ENCODE measurements at regions not wholly inside any gene's neighbourhood (a gene's known extent, or its start where the extent isn't known, plus 50 kb on each side); places are given as distances from the start of the nearest gene placed in this dataset.

DNA sequence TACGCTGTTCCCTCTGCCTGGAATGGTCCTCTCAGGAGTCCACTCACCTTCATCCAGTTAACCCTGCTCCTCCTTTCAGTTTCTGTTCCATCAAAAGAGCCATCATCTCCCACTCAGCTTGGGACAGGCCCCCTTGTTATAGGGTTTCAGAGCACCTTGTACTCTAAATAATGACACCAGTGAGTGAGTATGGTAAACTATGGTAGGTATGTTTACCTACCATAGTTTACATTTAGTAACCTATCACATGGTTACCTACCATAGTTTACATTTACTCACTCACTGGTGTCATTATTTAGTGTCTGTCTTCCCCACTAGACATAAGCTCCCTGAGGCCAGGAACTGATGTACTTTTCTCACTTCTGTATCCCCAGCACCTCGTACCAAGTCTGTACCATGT lies 130.2 kb upstream of the SESN3 start:
- Mint-ChIP-seq H3K27me3 (peaks cover 3% of the 10 kb centered on the region), H3K27ac (no peak overlapping the region), H3K4me1 (no peaks in the 10 kb centered on the region), H3K4me3 (no peak overlapping the region), H3K36me3 (no peaks in the 10 kb centered on the region), H3K9me3 (ENCODE audit: low read depth) (no peaks in the 10 kb centered on the region)
- ATAC-seq: no peak
- CTCF ChIA-PET: interaction anchor here (0.8 kb wide), 1 partner anchor 345 kb away, joined by 3 read pairs; no protein-coding TSS in a partner anchor
- DNase-seq: no peak

DNA sequence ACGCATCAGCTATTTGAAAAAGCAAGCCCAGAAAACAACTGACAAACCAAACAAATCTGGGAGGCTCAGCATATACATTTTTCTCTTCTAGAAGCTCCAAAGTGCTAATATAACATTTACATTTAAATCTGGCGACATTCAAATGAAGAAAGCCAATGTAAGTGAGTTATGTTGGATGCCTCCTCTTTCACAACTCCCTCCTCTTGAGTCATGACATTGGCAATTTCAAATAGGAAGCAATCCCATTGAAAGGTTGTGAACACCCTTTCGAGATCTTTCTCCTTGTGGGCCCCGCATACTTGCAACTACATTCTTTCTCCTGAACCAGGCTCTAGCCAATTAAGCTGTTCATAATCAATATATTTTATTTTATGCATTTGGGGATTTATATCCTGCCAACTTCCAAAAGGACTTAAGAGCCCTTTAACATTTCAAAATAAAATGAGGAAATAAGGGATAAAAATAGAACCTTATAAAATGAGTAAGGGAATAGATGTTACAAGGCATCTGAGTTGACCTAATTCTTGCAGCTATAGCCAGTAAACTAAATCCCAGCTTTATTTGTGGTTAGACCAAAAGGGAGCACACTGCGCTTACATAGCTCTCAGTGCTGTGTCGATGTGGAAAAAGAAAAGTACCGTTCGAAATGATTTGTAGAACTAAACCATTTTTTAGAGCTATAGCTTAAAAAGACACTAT lies 129.5 kb upstream of the SESN3 start:
- DNase-seq: no peak
- no peak overlapping the region for H3K27ac Mint-ChIP-seq
- ATAC-seq: no peak
- no peak overlapping the region for H3K4me3 Mint-ChIP-seq
- H3K27me3 Mint-ChIP-seq: peaks cover 3% of the 10 kb centered on the region
- no peaks in the 10 kb centered on the region for H3K36me3 Mint-ChIP-seq
- H3K9me3 Mint-ChIP-seq (ENCODE audit: low read depth): no peaks in the 10 kb centered on the region
- CTCF ChIA-PET: interaction anchor here (1.2 kb wide), 1 partner anchor 206 kb away, joined by 3 read pairs; no protein-coding TSS in a partner anchor
- H3K4me1 Mint-ChIP-seq: no peaks in the 10 kb centered on the region

DNA sequence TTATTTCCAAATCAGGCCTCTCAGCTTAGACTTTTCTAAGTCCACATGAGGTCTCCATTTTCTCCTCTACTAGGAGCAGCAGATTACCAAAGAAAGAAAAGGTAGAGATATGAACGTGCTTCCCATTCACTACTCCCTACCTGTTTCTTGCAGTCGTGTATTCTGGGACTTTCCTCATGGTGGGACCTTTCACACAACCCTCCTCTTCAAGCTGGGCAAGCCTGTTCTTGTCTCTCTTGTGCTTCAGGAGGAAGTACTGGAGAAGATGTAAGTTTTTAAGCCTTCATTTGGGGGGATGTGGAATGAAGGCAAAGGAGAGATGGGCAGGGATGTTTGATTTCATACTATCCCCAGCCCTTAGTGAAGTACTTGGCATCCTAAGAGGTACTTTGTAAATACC lies 128.8 kb upstream of the SESN3 start:
- no peaks in the 10 kb centered on the region for H3K36me3 Mint-ChIP-seq
- H3K4me3 Mint-ChIP-seq: no peak overlapping the region
- H3K27ac Mint-ChIP-seq: no peak overlapping the region
- DNase-seq (no peak), ATAC-seq (no peak)
- CTCF ChIA-PET: interaction anchor here (1.2 kb wide), 1 partner anchor 205 kb away, joined by 3 read pairs; no protein-coding TSS in a partner anchor
- no peaks in the 10 kb centered on the region for H3K4me1 Mint-ChIP-seq
- H3K9me3 Mint-ChIP-seq (ENCODE audit: low read depth): no peaks in the 10 kb centered on the region
- peaks cover 5% of the 10 kb centered on the region for H3K27me3 Mint-ChIP-seq

DNA sequence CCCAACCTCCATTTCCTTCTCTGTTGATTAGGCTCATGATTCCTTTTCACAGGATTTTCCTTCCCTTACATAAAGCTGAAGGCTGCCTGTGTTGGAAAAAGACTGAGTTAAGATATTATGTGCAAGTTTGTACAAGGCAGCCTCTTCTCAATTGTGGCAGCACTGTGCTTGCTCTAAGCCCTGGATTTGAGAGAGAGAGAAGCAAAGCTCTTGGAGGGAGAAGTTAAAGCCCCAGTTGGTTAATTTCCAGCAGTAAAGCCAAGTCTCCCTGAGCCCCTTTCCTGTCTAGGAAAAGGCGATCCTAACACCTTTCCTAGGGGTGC lies 128.3 kb upstream of the SESN3 start:
- CTCF ChIA-PET: interaction anchor here (1.2 kb wide), 1 partner anchor 205 kb away, joined by 3 read pairs; no protein-coding TSS in a partner anchor

DNA sequence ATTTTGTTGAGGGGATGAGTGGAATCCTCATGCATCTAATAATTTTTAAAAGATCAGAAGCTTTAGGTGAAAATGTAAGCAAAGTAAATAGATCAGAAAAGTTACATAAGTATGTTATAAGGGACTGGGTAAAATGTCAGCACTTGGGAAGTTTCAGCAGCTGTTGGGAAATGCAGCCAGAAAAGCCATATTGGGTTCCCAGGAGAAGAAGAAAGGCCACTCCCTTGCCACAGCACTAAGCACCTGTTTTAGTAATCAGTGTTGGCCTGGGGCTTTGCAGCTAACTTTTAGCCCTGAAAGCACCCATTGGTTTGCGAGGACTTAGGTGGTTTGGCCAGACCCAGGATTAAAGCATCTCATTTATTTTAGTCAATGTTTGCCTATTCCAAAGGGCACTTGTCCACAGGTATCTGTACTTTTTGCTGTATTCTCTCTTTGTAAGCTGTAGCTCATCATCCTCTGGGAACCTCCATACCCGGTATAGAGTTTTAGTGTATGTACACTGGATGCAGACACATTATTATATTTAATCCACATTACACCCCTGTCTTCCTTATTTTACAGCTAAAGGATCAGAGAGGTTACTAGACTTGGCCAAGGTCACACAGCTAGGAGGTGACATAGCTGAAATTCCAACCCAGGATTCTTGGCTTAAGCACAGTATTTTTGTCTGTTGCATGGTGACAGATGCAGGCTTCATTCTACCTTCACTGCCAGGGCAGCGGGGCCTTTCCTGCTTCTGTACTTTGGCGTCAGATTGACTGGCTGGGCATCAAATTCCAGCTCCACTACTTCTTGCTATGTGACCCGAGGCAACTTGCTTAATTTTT lies 127.7 kb upstream of the SESN3 start:
- Mint-ChIP-seq H3K27me3 (peaks cover 5% of the 10 kb centered on the region), H3K4me1 (no peaks in the 10 kb centered on the region), H3K36me3 (no peaks in the 10 kb centered on the region), H3K9me3 (ENCODE audit: low read depth) (no peaks in the 10 kb centered on the region), H3K27ac (no peak overlapping the region), H3K4me3 (no peak overlapping the region)
- ATAC-seq (no peak), DNase-seq (no peak)
- CTCF ChIA-PET: interaction anchor here (1.2 kb wide), 1 partner anchor 204 kb away, joined by 3 read pairs; no protein-coding TSS in a partner anchor

More for the DNA sequence above, 128.3 kb upstream of the SESN3 start:
- Mint-ChIP-seq H3K9me3 (ENCODE audit: low read depth) (no peaks in the 10 kb centered on the region), H3K4me1 (no peaks in the 10 kb centered on the region), H3K27ac (no peak overlapping the region), H3K36me3 (no peaks in the 10 kb centered on the region), H3K27me3 (peaks cover 5% of the 10 kb centered on the region), H3K4me3 (no peak overlapping the region)
- no peak for ATAC-seq
- no peak for DNase-seq

DNA sequence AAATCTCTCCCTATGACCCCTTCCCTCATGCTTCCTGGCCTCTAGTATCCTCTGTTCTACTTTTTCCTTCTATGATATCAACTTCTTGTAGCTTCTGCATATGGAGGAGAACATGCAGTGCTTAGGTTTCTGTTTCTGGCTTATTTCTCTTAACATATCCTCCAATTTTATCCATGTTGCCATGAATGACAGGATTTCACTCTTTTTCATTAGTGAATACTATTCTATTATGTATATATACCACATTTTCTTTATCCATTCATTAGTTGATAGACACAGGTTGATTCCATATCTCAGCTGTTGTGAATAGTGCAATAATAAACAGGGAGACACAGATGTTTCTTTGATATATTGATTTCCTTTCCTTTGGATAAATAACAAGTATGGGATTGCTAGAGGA lies 123.3 kb upstream of the SESN3 start:
- Mint-ChIP-seq H3K36me3 (peaks cover 2% of the 10 kb centered on the region), H3K4me3 (no peak overlapping the region), H3K27me3 (peaks cover 5% of the 10 kb centered on the region), H3K27ac (no peak overlapping the region), H3K4me1 (no peaks in the 10 kb centered on the region), H3K9me3 (ENCODE audit: low read depth) (peaks cover 2% of the 10 kb centered on the region)
- ATAC-seq (no peak), DNase-seq (no peak)
- CTCF ChIA-PET: no interaction called here

DNA sequence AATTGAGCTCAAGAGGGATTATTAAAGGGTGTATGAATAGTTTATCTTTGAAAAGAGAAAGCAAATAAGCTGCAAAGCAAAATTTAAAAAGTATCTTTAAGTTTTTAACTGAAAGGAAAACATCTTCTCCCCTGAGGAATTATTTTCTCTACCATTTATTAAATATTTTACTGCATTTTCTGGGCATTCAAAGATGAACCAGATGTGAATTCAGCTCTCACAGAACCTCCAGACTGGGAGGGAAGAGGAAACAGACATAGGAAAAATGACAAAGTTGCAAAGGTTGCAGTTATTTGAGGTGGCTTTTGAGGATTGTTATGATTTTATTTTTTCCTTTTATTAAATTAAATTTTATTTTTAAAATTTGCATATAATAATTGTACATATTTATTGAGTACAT lies 122.7 kb upstream of the SESN3 start:
- H3K36me3 Mint-ChIP-seq: peaks cover 2% of the 10 kb centered on the region
- H3K27me3 Mint-ChIP-seq: peaks cover 5% of the 10 kb centered on the region
- peaks cover 4% of the 10 kb centered on the region for H3K9me3 Mint-ChIP-seq (ENCODE audit: low read depth)
- H3K4me1 Mint-ChIP-seq: no peaks in the 10 kb centered on the region
- ATAC-seq (no peak), DNase-seq (no peak)
- H3K4me3 Mint-ChIP-seq: no peak overlapping the region
- no peak overlapping the region for H3K27ac Mint-ChIP-seq
- CTCF ChIA-PET: interaction anchor here (0.8 kb wide), 1 partner anchor 352 kb away, joined by 4 read pairs; no protein-coding TSS in a partner anchor

DNA sequence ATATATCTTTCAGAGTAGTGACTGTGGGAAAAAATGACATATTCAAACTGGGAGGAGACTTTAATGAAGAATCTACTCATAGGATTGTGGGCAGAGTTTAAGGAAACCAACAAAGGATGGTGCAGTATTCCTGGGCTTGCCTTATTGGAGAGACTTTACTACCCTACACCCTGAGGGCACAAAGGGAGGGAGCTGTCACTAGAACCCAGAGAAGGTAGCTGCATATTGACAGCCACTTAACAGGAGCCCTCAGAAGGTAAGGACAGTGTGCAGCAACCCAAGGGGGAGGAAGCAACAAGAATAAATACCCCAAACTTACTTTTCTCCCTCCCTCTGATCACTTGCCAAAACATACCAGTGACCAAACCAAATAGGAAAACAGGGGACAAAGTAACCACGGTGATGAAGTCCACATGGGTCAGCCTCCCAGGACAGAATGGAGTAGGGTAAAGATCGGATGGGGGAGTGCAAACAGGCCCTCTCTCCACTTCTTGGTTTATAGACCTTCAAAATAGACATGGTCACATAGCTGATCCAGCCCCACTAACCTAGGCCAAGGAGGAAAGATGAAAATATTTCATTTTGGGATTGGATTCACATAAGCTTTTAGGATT lies 121.8 kb upstream of the SESN3 start:
- CTCF ChIA-PET: interaction anchor here (0.8 kb wide), 1 partner anchor 353 kb away, joined by 4 read pairs; no protein-coding TSS in a partner anchor
- DNase-seq (no peak), ATAC-seq (no peak)
- no peaks in the 10 kb centered on the region for H3K4me1 Mint-ChIP-seq
- no peak overlapping the region for H3K4me3 Mint-ChIP-seq
- peaks cover 5% of the 10 kb centered on the region for H3K27me3 Mint-ChIP-seq
- H3K9me3 Mint-ChIP-seq (ENCODE audit: low read depth): peaks cover 4% of the 10 kb centered on the region
- peaks cover 2% of the 10 kb centered on the region for H3K36me3 Mint-ChIP-seq
- no peak overlapping the region for H3K27ac Mint-ChIP-seq

DNA sequence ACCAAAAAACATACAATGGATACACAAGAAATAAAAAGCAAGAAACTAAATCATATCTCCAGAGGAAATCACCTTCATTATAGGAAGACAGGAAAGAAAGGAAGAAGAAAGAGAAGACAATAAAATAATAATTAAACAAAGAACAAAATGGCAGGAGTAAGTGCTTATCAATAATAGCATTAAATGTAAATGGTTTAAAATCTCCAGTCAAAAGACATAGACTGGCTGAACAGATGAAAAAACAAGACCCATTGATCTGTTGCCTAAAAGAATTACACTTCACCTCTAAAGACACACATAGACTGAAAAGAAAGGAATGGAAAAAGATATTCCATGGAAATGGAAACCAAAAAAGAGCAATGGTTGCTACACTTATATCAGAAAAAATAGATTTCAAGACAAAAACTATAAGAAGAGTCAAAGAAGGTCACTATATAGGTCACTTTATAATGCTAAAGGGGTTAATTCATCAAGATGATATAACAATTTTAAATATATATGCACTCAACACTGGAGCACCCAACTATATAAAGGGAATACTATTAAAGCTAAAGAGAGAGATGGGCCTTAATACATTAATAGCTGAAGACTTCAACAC lies 118.4 kb upstream of the SESN3 start:
- Mint-ChIP-seq H3K4me3 (no peak overlapping the region), H3K27ac (no peak overlapping the region), H3K36me3 (peaks cover 2% of the 10 kb centered on the region), H3K4me1 (peaks cover 10% of the 10 kb centered on the region), H3K27me3 (peaks cover 7% of the 10 kb centered on the region), H3K9me3 (ENCODE audit: low read depth) (peaks cover 4% of the 10 kb centered on the region)
- ATAC-seq: no peak
- no peak for DNase-seq
- CTCF ChIA-PET: no interaction called here

DNA sequence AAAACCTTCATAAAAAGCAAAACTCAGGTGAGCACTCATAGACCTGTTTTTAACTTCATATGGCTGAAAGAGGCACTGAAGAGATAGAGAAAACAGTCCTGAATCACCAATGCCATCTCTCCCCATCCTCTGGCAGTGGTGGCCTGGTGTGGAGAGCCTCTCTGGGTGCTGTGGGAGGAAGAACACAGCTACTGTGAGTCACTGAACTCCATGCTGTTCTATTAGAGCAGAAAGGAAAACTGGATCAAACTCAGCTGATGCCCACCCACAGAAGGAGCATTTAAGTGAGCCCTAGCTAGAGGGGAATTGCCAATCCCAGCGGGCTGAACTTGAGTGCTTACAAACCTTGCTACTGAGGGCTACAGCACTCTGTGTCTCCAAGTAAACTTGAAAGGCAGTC lies 115.3 kb upstream of the SESN3 start:
- H3K9me3 Mint-ChIP-seq (ENCODE audit: low read depth): peaks cover 4% of the 10 kb centered on the region
- no peak for ATAC-seq
- H3K27ac Mint-ChIP-seq: no peak overlapping the region
- H3K36me3 Mint-ChIP-seq: peaks cover 2% of the 10 kb centered on the region
- peaks cover 10% of the 10 kb centered on the region for H3K4me1 Mint-ChIP-seq
- no peak overlapping the region for H3K4me3 Mint-ChIP-seq
- H3K27me3 Mint-ChIP-seq: peaks cover 16% of the 10 kb centered on the region
- DNase-seq: no peak
- CTCF ChIA-PET: no interaction called here

DNA sequence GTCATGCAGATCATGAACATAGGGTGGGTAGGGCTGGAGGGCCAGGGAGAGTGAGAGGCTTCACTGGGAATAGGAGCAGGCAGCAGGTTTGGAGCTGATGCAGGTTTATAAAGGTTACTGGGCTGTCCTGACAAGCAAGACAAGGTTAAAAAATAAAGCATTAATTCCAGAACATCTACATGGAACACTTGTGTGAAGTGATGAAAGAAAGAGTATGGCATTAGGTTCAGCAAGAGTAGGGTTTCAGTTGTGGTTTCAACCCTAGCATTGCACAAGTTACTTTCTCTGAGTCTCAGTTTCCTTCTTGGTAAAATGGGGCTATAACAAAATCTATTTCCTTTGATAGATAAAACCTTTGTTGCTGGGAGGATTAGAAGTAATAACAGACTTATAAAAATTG lies 114.6 kb upstream of the SESN3 start:
- CTCF ChIA-PET: no interaction called here
- DNase-seq (no peak), ATAC-seq (no peak)
- Mint-ChIP-seq H3K27me3 (peaks cover 16% of the 10 kb centered on the region), H3K4me3 (no peak overlapping the region), H3K4me1 (peaks cover 10% of the 10 kb centered on the region), H3K9me3 (ENCODE audit: low read depth) (peaks cover 4% of the 10 kb centered on the region), H3K27ac (no peak overlapping the region), H3K36me3 (peaks cover 2% of the 10 kb centered on the region)

DNA sequence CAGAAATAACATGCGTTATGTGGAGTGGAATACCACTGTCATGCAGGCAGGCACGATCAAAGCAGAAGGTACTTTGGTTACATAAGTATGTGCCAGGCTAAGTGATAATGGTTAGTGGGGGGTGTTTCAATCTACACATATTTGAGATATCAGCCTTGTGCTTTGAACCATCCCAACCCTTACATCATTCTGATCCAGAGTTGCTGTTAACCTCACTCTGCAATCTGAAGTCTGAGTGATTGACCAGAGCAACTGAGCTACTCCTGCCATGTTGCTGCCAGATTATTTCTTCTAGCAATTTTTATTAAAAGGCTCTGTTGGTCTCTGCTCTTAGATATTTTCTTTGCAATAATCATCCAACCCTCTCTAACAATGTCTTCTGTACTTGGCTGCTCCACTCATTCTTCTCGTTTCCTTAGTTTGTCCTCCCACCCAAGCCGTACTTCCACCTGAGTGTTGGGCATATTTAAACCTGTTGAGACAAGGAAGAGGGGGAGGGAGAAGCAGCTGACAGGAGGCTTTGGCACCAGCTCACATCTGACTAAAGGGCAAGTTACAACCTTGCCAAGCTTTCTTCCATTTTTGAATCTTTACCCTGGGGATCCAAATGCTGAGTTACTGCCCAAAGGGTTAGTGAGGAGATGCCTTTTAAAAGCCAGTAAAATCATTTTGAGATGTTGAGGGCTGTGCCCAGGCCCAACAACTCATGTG lies 114.1 kb upstream of the SESN3 start:
- Mint-ChIP-seq H3K9me3 (ENCODE audit: low read depth) (peaks cover 3% of the 10 kb centered on the region), H3K36me3 (peaks cover 2% of the 10 kb centered on the region), H3K4me1 (peaks cover 10% of the 10 kb centered on the region), H3K4me3 (no peak overlapping the region), H3K27ac (no peak overlapping the region), H3K27me3 (peaks cover 16% of the 10 kb centered on the region)
- no peak for DNase-seq
- CTCF ChIA-PET: no interaction called here
- no peak for ATAC-seq

DNA sequence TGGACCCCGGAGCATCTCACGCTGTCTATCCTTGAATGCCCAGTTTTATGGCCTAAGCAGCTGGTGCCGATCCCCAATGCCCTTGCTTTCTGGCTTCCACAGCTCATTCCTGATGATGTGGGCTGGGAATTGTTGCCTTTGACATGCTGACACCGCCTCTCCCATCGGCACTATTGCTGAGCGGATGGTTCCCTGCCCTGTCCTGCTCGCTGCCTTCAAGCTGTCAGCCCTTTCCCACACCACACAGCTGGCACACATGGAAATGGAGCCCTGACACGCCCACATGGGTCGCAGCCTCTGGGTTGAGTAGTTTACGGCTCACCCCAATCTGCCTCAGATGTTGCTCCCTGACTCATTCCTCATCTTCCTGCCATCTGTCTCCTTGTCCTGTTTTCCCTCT lies 110.2 kb upstream of the SESN3 start:
- Mint-ChIP-seq H3K27ac (no peak overlapping the region), H3K27me3 (peaks cover 16% of the 10 kb centered on the region), H3K4me3 (no peak overlapping the region), H3K36me3 (no peaks in the 10 kb centered on the region), H3K9me3 (ENCODE audit: low read depth) (no peaks in the 10 kb centered on the region), H3K4me1 (peaks cover 10% of the 10 kb centered on the region)
- no peak for DNase-seq
- CTCF ChIA-PET: no interaction called here
- ATAC-seq: no peak

Measured in activated CD8-positive, alpha-beta memory T cell treated with anti-CD3 and anti-CD28 coated beads, Interleukin-2, amount 10 ng/mL, durations not matched to agents 7 days and 5 days (primary cell).